Nephron progenitor cell (in vitro differentiated cells): ENCODE measurements at regions not wholly inside any gene's neighbourhood (a gene's known extent, or its start where the extent isn't known, plus 50 kb on each side); places are given as distances from the start of the nearest gene placed in this dataset.
"Not testable (repeated sequence)": the region's sequence is repeated elsewhere in the genome, so short reads cannot be mapped to it uniquely, and the experiment has no call there.

Experiments used
- DNase-seq: peaks from one replicate; pipeline ENCODE4 v3.0.0; 2021
- H3K27ac Mint-ChIP-seq: 2 replicates; pipeline ENCODE4 v1.8.0; 2021; ENCODE audit warnings: mild to moderate bottlenecking, moderate library complexity, mixed read lengths
- H3K27me3 Mint-ChIP-seq: 2 replicates; pipeline ENCODE4 v1.8.0; 2021; ENCODE audit warnings: mild to moderate bottlenecking, low read depth, mixed read lengths; ENCODE audit not compliant: poor library complexity
- H3K36me3 Mint-ChIP-seq: 2 replicates; pipeline ENCODE4 v1.8.0; 2021; ENCODE audit warnings: low read depth, mixed read lengths
- H3K4me1 Mint-ChIP-seq: 2 replicates; pipeline ENCODE4 v1.8.0; 2021; ENCODE audit warnings: mixed read lengths
- H3K4me3 Mint-ChIP-seq: 2 replicates; pipeline ENCODE4 v1.8.0; 2021; ENCODE audit warnings: mild to moderate bottlenecking, moderate library complexity, mixed read lengths
- H3K9me3 Mint-ChIP-seq: 2 replicates; pipeline ENCODE4 v1.8.0; 2021; ENCODE audit warnings: mild to moderate bottlenecking, moderate library complexity, mixed read lengths
- CTCF ChIP-seq: fragments of 200-600 bp; sonication (generic); IDR thresholded peaks from 2 replicates; pipeline ENCODE4 v1.5.0; 2021; ENCODE audit warnings: antibody characterized with exemption

- Mint-ChIP-seq H3K4me1 (peaks cover 5% of the 10 kb centered on the region), H3K9me3 (no peaks in the 10 kb centered on the region), H3K36me3 (no peaks in the 10 kb centered on the region), H3K27me3 (peaks cover 25% of the 10 kb centered on the region), H3K27ac (no peak overlapping the region), H3K4me3 (no peak overlapping the region)
- no peak for TF ChIP-seq CTCF
- DNase-seq, result no peak
Observed at GRCh38 chr4:77505275-77505957, 100.2 kb upstream of the CXCL13 start.

DNA sequence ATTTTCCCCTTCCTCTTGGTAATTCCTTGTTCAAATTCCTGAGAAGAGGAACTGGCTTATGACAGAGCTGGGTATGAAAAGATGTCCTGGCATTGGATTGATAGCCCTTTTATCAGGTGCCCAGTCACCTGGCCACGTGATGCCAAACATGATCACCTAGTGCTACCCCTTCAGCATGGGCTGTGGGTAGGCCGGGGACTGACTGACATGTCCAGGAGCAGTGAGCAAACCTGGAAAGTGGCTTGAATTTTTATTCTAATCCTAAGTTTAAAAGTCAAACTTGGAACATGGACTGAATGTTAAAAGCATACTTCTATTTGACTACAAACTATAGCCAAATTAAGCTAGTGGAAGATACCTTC, 99.7 kb upstream of the CXCL13 start:
- H3K36me3 Mint-ChIP-seq, result no peaks in the 10 kb centered on the region
- no peaks in the 10 kb centered on the region for H3K9me3 Mint-ChIP-seq
- H3K4me3 Mint-ChIP-seq, result no peak overlapping the region
- peaks cover 25% of the 10 kb centered on the region for H3K27me3 Mint-ChIP-seq
- DNase-seq, result no peak
- TF ChIP-seq CTCF, result no peak
- H3K27ac Mint-ChIP-seq, result no peak overlapping the region
- peaks cover 5% of the 10 kb centered on the region for H3K4me1 Mint-ChIP-seq

DNA sequence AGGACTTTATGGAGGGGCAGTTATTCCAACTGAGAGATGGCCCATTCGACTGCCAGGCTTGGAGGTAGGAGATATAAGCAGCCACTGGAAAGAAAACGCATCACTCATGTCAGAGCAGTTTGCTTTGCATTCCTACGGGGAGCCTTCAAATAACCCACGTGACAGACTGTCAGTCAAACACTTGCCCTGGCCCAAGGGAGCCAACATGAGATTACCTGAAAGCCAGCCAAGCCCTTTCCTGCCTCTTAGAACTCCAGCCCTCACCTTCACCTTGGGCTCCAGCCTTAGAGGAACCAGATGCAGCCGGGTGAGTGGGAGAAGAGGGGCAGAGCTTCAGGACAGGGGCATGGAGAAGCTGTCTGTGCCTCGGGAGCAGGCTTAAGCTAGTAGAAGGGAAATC, 95.3 kb upstream of the CXCL13 start:
- H3K9me3 Mint-ChIP-seq, result peaks cover 5% of the 10 kb centered on the region
- DNase-seq, result no peak
- H3K4me3 Mint-ChIP-seq, result no peak overlapping the region
- no peaks in the 10 kb centered on the region for H3K36me3 Mint-ChIP-seq
- no peaks in the 10 kb centered on the region for H3K4me1 Mint-ChIP-seq
- no peak for TF ChIP-seq CTCF
- peaks cover 17% of the 10 kb centered on the region for H3K27me3 Mint-ChIP-seq
- no peak overlapping the region for H3K27ac Mint-ChIP-seq

GRCh38 chr4:77525538-77525937, 80.1 kb upstream of the CXCL13 start:
- no peak for TF ChIP-seq CTCF
- H3K27ac Mint-ChIP-seq, result no peak overlapping the region
- DNase-seq, result no peak
- H3K27me3 Mint-ChIP-seq, result peaks cover 15% of the 10 kb centered on the region
- no peaks in the 10 kb centered on the region for H3K4me1 Mint-ChIP-seq
- peaks cover 23% of the 10 kb centered on the region for H3K9me3 Mint-ChIP-seq
- H3K36me3 Mint-ChIP-seq, result no peaks in the 10 kb centered on the region
- H3K4me3 Mint-ChIP-seq, result no peak overlapping the region

- H3K4me1 Mint-ChIP-seq, H3K36me3 Mint-ChIP-seq, H3K27ac Mint-ChIP-seq, H3K4me3 Mint-ChIP-seq, DNase-seq: not testable (repeated sequence)
- Mint-ChIP-seq H3K27me3 (peaks cover 14% of the 10 kb centered on the region), H3K9me3 (peaks cover 17% of the 10 kb centered on the region)
Observed at GRCh38 chr4:77527900-77528299, 77.7 kb upstream of the CXCL13 start.

GRCh38 chr4:77538144-77538543, 67.5 kb upstream of the CXCL13 start:
- no peak for TF ChIP-seq CTCF
- no peak overlapping the region for H3K4me3 Mint-ChIP-seq
- H3K4me1 Mint-ChIP-seq, result no peaks in the 10 kb centered on the region
- no peaks in the 10 kb centered on the region for H3K36me3 Mint-ChIP-seq
- DNase-seq, result no peak
- peaks cover 11% of the 10 kb centered on the region for H3K9me3 Mint-ChIP-seq
- peaks cover 13% of the 10 kb centered on the region for H3K27me3 Mint-ChIP-seq
- H3K27ac Mint-ChIP-seq, result no peak overlapping the region
